B cell (primary cell): ENCODE measurements at regions not wholly inside any gene's neighbourhood (a gene's known extent, or its start where the extent isn't known, plus 50 kb on each side); places are given as distances from the start of the nearest gene placed in this dataset.

ENCODE experiments used
- ATAC-seq: fragments of 200-7000 bp; cut with Tn5 transposase; one replicate; pipeline ENCODE4 v1.10.0; 2021; ENCODE audit warnings: low read depth, mild to moderate bottlenecking, moderate number of reproducible peaks, moderate library complexity
- CTCF ChIA-PET: fragments of 350-600 bp; sonication (Branson Sonifier 250); formaldehyde crosslinking; loops from one replicate; lab custom pipeline; 2021; ENCODE audit warnings: antibody characterized with exemption, inconsistent platforms; lab: Charles Lee
- POLR2A ChIA-PET: fragments of 350-600 bp; sonication (Branson Sonifier 250); formaldehyde crosslinking; loops from one replicate; lab custom pipeline; 2021; ENCODE audit warnings: antibody characterized with exemption; lab: Charles Lee
- DNase-seq: peaks from one replicate; pipeline ENCODE4 v3.0.0; 2013
- H2AFZ ChIP-seq: 2 replicates; pipeline ENCODE4 v1.6.1; 2012; ENCODE audit warnings: mild to moderate bottlenecking, low read depth, low read length; ENCODE audit not compliant: insufficient read depth, poor library complexity, severe bottlenecking
- H3K27ac ChIP-seq, 2 donors: 1 replicate in 1 of 2; 2 replicates in 1 of 2; pipeline ENCODE4 v1.5.1; 2012 to 2013; ENCODE audit warnings: low read length in 2 of 2, mild to moderate bottlenecking in 2 of 2, moderate library complexity in 1 of 2
- H3K27me3 ChIP-seq, 4 experiments: fragments of 200-600 bp in 1 of 4; sonication (generic) in 1 of 4; replicated peaks in 1 of 4; 1 replicate in 2 of 4; 2 replicates in 2 of 4; pipeline versions ENCODE4 v1.6.1 to v1.7.0; 2013 to 2016; ENCODE audit warnings: low read length in 3 of 4, mild to moderate bottlenecking in 2 of 4, mixed read lengths in 1 of 4, moderate library complexity in 1 of 4; ENCODE audit not compliant: insufficient read depth in 4 of 4, control insufficient read depth in 3 of 4; ENCODE audit errors: control extremely low read depth in 1 of 4
- H3K36me3 ChIP-seq, 2 experiments: replicated peaks in 1 of 2; 1 replicate in 1 of 2; 2 replicates in 1 of 2; pipeline versions ENCODE4 v1.6.1 to v1.7.1; 2013; ENCODE audit warnings: low read length in 1 of 2; ENCODE audit not compliant: insufficient read depth in 2 of 2, control insufficient read depth in 1 of 2; ENCODE audit errors: control extremely low read depth in 1 of 2, extremely low read depth in 1 of 2
- H3K4me1 ChIP-seq, 2 donors: fragments of 200-600 bp in 1 of 2; sonication (generic) in 1 of 2; 1 replicate in 1 of 2; 2 replicates in 1 of 2; pipeline versions ENCODE4 v1.5.1 to v1.6.1; 2013 to 2017; ENCODE audit warnings: low read length in 2 of 2; ENCODE audit not compliant: control insufficient read depth in 2 of 2, insufficient read depth in 2 of 2
- H3K4me2 ChIP-seq: replicated peaks from 2 replicates; pipeline ENCODE3; 2012; ENCODE audit warnings: mild to moderate bottlenecking, low read depth, low read length; ENCODE audit not compliant: poor library complexity, severe bottlenecking
- H3K4me3 ChIP-seq, 5 experiments: fragments of 200-600 bp in 1 of 5; sonication (generic) in 1 of 5; 1 replicate in 3 of 5; 2 replicates in 2 of 5; pipeline versions ENCODE4 v1.5.1 to v1.7.0; 2011 to 2016; ENCODE audit warnings: low read length in 4 of 5, mild to moderate bottlenecking in 4 of 5, low read depth in 2 of 5, control low read depth in 1 of 5, moderate library complexity in 1 of 5; ENCODE audit not compliant: insufficient read depth in 1 of 5; ENCODE audit errors: control extremely low read depth in 1 of 5, extremely low read depth in 1 of 5
- H3K79me2 ChIP-seq: fragments of 200-600 bp; sonication (generic); one replicate; pipeline ENCODE4 v1.6.0; 2016; ENCODE audit warnings: low read length; ENCODE audit not compliant: control insufficient read depth, insufficient read depth
- H3K9ac ChIP-seq: fragments of 200-600 bp; sonication (generic); 2 replicates; pipeline ENCODE4 v1.6.1; 2017; ENCODE audit warnings: mild to moderate bottlenecking, low read length, moderate library complexity
- H3K9me3 ChIP-seq, 3 donors: one replicate each; pipeline versions ENCODE4 v1.6.1 to v1.7.1; 2013; ENCODE audit warnings: low read length in 2 of 3; ENCODE audit not compliant: control insufficient read depth in 2 of 3, insufficient read depth in 1 of 3; ENCODE audit errors: control extremely low read depth in 1 of 3
- H4K20me1 ChIP-seq: 2 replicates; pipeline ENCODE4 v1.6.0; 2012; ENCODE audit warnings: mild to moderate bottlenecking, low read length; ENCODE audit not compliant: insufficient read depth, control insufficient read depth, poor library complexity, severe bottlenecking
- H3K27ac Mint-ChIP-seq: one replicate; pipeline ENCODE4 v1.8.0; 2021; ENCODE audit warnings: mixed read lengths
- H3K27me3 Mint-ChIP-seq: one replicate; pipeline ENCODE4 v1.8.0; 2021; ENCODE audit warnings: mixed read lengths
- H3K4me1 Mint-ChIP-seq: one replicate; pipeline ENCODE4 v1.8.0; 2021; ENCODE audit warnings: mixed read lengths
- H3K4me3 Mint-ChIP-seq: one replicate; pipeline ENCODE4 v1.8.0; 2021; ENCODE audit warnings: mixed read lengths
- H3K9me3 Mint-ChIP-seq: one replicate; pipeline ENCODE4 v1.8.0; 2022; ENCODE audit warnings: mixed read lengths; ENCODE audit not compliant: insufficient read depth
- CTCF ChIP-seq: fragments of 200-600 bp; IDR thresholded peaks from one replicate; pipeline ENCODE4 v1.8.0; 2022; ENCODE audit warnings: antibody characterized with exemption, mild to moderate bottlenecking
- EZH2 ChIP-seq: IDR thresholded peaks from 2 replicates; pipeline ENCODE4 v1.6.1; 2012; ENCODE audit warnings: borderline replicate concordance, low read depth, mild to moderate bottlenecking, moderate library complexity, low read length; ENCODE audit not compliant: insufficient read depth, poor library complexity, severe bottlenecking
- WGBS: methylation state at CpG from one replicate; pipeline ENCODE4 v1.1.5; 2013; ENCODE audit warnings: missing lambda C conversion rate; ENCODE audit not compliant: insufficient coverage; 5-methylcytosine and 5-hydroxymethylcytosine counted together
- intact Hi-C: fragments of 100-400 bp; cut with micrococcal nuclease; formaldehyde crosslinking; loops from one replicate; pipeline ENCODE4 v1.10.0; 2022

DNA sequence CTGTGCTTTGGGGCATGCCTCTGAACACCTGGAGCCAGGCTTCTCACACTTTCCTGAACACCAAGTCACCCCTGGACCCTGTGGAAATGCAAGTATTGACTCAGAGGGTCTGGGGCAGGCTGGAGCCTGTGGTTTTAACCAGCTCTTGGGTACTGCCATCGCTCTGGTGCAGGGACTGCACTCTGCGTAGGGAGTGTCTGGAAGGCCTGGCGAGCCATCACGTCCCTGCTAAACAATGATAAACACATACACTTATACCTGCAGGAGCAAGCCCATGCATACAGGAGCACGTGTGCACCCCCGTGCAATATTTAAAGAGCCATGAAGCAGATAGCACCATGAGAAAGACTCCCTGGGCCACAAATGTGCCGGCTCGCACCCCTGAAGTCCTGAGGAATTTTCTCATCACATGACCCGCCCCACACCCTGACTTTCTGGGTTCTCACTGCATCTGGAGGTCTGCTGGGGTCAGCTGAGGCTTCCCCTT is 267.7 kb downstream of the GADD45G start:
- POLR2A ChIA-PET, result no interaction called here
- no peak overlapping the region for H3K4me2 ChIP-seq
- H3K79me2 ChIP-seq, result no peaks in the 10 kb centered on the region
- H3K27me3 ChIP-seq, result no peaks in the 10 kb centered on the region
- ATAC-seq (no peak), DNase-seq (no peak)
- H3K27ac Mint-ChIP-seq, result no peak overlapping the region
- H3K4me3 Mint-ChIP-seq, result no peak overlapping the region
- intact Hi-C loops, result no loop called here
- no peaks in the 10 kb centered on the region for H4K20me1 ChIP-seq
- no peaks in the 10 kb centered on the region for H3K27me3 Mint-ChIP-seq
- no peak for TF ChIP-seq EZH2
- TF ChIP-seq CTCF, result no peak
- no peak overlapping the region for H3K27ac ChIP-seq
- H3K9me3 ChIP-seq, result no peaks in the 10 kb centered on the region
- H3K4me1 ChIP-seq, result no peaks in the 10 kb centered on the region
- H3K36me3 ChIP-seq, result no peaks in the 10 kb centered on the region
- CTCF ChIA-PET, result no interaction called here
- H2AFZ ChIP-seq, result no peak overlapping the region
- H3K9ac ChIP-seq, result no peak overlapping the region
- 90% methylated on average over 9 of the region's 9 CpGs for WGBS
- no peaks in the 10 kb centered on the region for H3K9me3 Mint-ChIP-seq
- no peak overlapping the region for H3K4me3 ChIP-seq
- no peaks in the 10 kb centered on the region for H3K4me1 Mint-ChIP-seq

DNA sequence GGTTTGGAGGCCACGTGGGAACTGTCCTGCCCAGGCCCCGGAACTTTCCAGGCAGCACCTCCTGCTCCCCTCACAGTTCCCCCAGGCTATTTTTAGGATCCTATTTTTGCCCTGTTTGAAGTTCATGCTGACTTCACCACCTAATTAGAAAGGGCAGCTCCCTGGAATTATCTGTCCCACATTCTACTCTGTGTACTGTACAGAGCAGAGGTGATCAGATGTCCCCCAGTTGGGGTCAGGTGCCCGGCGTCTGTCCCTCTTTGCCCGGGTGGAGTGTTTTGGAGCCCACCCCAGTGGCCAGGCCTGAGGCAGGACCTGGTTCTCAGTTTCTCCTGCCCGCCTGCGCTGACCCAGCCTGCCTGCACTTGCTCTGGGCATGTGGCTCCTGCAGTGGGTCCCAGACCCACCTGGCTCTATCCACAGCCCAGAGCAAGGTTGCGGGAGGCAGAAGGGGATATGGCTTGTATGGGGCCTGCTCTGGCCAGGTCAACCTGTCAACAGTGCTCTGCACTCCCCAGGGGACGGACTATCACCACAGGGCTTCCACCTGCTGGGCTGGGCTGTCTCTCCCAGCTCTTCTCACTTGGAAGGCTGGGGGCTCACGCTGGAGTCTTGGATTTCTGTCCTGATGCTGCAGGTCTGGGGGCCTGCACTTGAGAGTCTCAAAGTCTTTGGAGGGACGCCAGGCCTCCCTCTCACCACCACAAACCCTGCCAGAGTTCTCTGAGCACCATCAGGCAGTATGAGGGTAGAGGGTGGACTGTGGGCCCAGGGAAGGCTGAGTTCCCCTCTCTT is 268.3 kb downstream of the GADD45G start:
- Mint-ChIP-seq H3K4me1 (no peaks in the 10 kb centered on the region), H3K4me3 (no peak overlapping the region), H3K27ac (no peak overlapping the region), H3K27me3 (no peaks in the 10 kb centered on the region), H3K9me3 (no peaks in the 10 kb centered on the region)
- Histone ChIP-seq H3K9ac (no peak overlapping the region), H2AFZ (no peak overlapping the region), H3K4me1 (no peaks in the 10 kb centered on the region), H3K4me3 (no peak overlapping the region), H4K20me1 (no peaks in the 10 kb centered on the region), H3K27ac (no peak overlapping the region), H3K36me3 (no peaks in the 10 kb centered on the region), H3K79me2 (no peaks in the 10 kb centered on the region), H3K27me3 (no peaks in the 10 kb centered on the region), H3K4me2 (no peak overlapping the region), H3K9me3 (no peaks in the 10 kb centered on the region)
- TF ChIP-seq CTCF (no peak), EZH2 (no peak)
- CTCF ChIA-PET, result no interaction called here
- DNase-seq, result no peak
- POLR2A ChIA-PET, result no interaction called here
- no peak for ATAC-seq
- WGBS, result 87% methylated on average over 9 of the region's 11 CpGs
- intact Hi-C loops, result no loop called here
